NOMO-1 treated with dmso at 0.1 percent for 144 hours (cell line): ENCODE measurements at regions not wholly inside any gene's neighbourhood (a gene's known extent, or its start where the extent isn't known, plus 50 kb on each side); places are given as distances from the start of the nearest gene placed in this dataset.
"Not testable (repeated sequence)": the region's sequence is repeated elsewhere in the genome, so short reads cannot be mapped to it uniquely, and the experiment has no call there.

Experiments used
- DNase-seq: peaks from one replicate; lab custom pipeline; 2025; ENCODE audit not compliant: unreplicated experiment; lab: John Stamatoyannopoulos, UW

DNA sequence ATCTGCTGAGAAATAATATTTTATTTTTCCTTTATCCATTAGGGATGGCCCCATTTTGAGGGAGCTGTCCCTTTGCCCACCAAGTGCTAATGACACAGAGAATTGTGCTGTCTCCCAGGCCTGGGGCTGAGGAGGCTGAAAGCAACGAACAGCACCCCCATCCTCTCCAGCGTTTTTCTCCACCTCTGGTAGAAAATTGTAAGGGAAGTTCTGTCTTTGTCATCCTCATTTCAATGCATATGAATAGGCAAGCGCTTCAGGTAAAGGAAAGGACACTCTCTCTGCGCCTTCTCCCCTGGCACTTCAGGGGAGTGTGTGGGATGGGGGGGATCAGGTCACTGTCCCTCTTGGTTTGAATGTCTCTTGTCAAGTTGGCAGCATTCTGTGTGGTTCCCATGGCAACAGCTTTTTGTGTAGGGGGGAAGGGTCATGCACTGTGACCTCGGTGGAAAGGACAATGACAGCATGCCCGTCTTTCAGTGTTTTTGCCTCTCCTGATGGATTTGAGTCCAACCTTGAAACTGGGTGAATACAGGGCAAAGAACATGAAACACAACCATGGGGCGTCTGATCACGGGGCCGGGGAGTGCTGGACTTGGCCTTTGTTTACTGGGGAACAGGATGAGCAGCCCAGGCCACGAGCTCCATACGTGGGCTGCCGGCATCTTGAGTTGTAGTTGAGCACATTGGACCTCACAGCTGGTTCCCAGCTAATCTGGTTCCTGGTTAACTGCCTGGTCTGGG is 230.2 kb downstream of the VRK1 start:
- no peak for DNase-seq

DNA sequence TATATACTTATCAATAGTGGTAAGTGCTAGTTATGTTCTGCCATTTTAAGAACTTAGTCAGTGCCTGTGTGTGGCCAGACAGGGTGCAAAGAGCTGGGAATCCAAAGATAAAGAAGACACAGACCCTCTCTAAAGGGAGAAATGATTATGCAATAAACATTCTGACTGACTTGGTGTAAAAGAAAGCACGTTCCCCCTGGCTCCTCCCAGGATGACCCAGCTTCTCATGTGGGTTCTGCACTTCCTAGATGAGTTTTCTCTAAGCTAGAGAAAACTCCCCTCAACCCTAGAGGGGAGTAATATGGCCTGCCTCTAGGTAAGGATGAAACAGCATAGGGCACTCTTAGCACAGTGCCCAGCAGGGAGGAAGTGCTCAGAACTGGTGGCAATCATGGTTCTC is 231.2 kb downstream of the VRK1 start:
- no peak for DNase-seq

DNA sequence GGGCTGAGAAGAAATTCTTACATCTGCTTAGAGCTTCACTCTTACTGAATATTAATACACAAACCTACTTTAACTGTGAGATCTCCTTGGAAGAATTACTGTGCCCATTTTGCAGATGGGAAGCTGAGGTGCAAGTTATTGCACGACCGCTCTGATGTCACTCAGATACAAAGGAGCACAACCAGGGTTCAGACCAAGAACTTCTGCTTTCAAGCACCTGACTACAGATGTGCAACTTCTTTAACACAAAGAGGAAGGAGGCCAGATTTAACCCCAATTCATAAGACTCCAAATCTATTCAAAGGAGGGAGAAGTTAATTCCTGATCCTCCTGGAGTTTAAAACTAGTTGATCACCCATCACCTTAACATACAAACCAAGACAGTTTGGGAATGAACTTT is 232.6 kb downstream of the VRK1 start:
- DNase-seq: no peak

DNA sequence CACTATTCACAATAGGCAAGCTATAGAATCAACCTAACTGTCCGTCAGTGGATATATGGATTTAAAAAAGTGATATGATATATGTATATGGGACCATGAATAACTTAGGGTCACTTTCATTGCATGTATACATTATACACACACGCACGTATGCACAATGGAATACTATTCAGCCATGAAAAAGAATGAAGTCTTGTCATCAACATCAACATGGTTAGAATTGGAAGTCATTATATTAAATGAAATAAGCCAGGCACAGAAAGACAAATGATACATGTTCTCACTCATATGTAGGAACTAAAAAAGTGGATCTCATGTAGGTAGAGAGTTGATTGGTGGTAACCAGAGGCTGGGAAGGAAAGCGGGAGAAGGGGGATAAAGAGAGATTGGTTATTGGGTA is 234.3 kb downstream of the VRK1 start:
- no peak for DNase-seq

DNA sequence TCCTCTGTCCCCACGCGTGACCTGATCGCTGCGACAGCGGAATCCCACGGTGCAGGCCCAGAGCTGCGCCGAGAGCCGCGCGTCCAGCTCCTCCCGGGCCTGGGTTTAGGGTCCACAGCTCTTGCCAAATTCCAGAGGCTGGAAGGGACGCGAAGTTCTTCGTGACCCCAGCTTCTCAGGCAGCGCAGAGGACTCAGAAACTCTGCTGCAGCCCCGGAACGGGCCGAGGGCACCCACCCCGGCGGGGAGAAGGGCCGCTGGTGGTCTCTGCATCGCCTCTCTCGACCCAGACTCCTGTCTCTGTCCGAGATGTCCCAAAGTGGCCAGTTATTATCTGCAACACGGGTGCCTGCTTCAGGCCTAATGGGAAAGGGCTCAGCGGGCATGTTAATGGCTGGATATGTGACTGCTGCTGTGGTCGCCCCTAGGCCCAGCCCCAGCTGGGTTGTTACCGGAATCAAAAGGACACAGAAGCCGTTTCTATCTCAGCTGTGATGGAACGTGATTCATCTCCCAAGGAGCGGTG is 236.4 kb downstream of the VRK1 start:
- DNase-seq: no peak

DNA sequence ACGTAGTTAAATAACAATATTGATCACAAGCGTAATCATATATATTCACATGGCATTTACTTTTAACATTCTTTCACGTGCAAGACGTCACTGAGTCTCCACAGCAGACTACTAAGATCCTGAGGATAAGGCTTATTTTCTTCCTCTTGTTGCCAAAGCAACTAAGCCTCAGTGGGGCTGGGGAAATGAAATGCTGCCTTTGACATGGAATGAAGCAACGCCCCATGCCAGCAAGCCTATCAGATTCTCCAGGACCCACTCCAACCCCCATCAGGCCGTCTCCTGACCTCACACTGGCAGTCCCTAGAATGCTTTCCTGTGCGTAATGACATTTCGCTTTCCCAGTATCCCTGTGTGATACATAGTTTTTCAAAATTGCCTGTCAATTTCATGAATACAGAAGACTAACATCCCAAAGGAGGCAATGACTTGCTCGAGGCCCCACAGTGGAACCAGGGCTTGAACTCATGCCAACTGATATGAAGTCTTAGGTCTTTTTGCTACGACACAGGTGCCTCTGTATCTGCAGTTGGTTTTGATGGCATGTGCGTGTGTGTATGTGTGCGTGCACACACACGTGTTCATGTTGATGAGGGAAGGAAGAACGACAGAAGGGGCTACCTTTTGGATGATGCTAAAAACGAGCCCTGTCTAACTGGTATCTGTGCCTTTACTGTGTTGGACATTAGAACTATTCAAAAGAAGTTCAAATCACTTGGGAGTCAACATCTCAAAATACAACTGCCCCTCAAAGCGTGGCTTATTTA is 239.1 kb downstream of the VRK1 start:
- DNase-seq: no peak

DNA sequence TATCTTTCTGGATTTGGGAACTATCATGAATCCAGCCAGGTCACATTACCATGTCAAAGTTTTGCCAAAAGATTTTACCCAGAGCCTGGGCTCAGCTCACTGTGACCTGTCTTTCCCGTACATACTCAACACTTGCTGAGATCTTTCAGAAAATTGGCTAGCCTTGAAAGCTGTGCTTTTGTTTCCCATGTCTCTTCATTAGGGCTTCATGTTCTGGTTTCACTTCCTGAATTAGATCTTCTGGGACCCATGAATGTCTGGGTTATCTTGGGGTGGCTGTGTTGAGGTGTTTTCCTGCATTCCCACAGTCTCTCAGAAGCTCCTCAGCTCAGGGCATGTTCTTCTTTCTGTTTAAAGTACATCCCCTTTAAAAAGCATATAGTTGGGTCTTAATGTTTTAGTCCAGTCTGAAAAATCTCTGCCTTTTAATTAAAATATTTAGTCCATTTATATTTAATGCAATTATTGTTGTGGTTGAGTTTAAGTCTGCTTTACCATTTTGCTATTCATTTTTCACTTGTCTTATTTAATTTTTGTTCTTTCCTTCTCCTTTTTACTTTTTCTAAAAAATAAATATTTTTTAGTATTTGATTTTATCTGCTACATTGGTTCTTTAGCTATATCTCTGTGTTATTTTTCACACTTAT is 242.7 kb downstream of the VRK1 start:
- no peak for DNase-seq

DNA sequence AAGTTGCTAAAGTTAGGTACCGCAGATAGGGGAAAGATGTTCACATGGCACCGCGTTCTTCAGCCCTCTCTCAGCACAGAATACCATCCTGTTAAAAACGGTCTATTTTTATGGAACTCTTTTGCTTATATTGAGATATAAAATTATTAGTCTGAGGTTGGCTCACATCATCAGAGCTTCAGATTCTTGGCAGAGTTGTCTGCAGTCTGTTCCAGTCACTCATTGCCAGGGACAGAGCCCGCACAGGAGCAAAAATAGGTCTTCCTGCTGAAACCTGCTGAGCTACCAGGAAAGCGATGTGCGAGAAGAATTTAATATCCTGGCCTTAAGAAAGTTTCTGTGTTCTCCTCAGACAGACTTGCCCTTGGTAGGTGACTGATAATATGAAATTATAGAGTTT is 249.8 kb downstream of the VRK1 start:
- no peak for DNase-seq

DNA sequence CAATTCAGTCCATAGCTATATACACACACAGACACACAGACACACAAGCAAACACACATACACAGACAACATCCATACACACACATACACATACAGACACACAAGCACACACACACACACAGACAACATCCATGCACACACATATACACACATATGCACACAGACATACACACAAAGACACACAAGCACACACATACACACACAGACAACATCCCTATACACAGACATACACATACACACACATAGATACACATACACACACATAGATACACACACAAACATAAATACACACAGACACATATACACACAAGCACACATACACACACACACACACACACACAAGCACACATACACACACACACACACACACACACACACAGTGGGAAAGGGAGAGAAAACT is 254.8 kb downstream of the VRK1 start:
- DNase-seq: no peak

DNA sequence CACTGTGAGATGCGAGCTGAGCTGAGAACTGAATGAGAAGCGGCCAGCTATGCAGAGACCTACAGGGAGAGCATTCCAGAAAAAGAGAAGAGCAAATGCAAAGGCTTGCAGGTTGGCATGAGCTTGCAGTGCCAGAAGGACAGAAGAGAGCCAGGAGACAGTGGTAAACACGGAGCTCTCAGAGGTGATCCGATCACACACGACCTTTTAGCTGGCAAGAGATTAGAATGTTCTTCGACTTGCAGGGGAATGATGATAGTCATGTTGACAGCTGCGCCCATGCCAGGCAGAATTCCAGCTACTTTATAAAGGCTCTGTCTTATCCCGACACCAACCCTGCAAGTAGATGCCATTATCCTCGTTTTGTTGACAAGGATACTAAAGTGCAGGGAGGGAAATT is 256.8 kb downstream of the VRK1 start:
- no peak for DNase-seq

DNA sequence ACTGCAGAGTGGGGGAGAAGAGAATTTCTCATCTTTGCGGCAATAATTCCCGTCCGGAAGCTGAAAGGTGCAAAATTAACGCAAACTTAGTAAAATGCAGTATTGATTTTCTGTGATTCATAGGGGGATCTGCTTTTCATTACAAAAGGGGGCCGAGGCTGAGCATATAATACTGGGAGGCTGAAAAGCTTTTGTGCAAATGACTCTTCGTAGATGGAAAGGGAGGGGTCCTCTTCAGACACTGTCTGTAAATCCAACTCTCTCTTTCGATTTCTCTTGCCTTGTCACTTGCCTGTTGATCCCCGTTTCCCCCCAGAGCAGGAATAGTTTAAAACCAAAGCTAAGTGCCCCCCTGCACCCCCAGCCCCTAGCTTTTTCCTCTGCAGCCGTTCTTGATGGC is 258.2 kb downstream of the VRK1 start:
- no peak for DNase-seq

DNA sequence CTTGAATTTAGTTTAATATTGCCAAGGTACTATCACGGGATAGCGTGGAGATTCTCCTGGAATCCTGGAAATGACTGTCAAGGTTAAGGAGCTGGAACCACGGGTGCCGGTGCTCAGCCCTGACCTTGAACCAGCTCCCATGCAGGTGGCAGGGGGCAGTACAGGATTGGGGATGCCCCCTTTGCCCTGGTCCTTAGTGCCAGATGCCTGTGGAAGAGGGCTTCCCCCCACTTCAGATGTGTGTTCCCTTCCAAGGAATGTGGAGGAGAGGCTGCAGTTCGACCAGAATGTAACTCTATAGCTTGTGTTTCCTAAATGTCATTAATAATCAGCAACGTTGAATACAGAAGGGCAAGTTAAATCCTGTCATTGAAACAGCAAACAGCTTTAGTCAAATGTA is 258.9 kb downstream of the VRK1 start:
- DNase-seq: no peak

DNA sequence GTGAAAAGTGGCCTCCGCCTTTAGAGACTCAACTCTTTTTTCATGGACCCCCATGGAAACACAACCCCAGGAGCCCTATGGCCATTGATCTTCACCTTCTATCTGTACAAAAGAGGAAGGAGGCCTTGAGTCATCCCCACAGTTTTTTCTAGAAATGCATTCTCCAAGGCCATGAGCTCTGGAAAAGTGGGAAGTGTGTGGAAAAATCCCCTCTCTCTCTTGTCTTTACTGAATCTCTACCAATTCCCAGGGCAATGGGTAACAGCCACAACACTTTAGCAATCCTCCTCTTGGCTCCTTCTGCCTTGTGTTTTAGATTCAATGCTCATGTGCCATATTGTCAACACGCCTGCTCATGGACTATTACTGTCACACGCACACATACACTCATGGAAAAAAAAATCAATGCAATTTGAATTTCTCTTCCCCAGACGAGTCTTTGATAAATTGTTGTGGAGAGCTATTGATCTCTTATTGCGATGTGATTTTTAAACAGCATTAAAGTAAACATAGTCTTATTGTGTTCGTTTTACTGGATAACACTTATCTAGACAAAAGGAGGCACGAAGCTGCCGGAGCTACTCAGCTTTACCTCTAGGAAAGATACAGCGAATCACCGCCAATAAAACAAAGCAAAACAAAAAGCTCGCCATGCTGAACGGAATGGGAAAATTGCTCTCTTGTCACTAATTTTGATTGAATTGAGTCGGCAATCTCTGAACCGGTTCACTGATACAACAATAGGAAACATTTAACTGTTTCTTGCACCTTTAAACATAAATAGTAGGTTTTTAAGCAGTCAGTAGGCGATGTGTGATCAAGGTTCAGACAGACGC is 260.3 kb downstream of the VRK1 start:
- DNase-seq: no peak

DNA sequence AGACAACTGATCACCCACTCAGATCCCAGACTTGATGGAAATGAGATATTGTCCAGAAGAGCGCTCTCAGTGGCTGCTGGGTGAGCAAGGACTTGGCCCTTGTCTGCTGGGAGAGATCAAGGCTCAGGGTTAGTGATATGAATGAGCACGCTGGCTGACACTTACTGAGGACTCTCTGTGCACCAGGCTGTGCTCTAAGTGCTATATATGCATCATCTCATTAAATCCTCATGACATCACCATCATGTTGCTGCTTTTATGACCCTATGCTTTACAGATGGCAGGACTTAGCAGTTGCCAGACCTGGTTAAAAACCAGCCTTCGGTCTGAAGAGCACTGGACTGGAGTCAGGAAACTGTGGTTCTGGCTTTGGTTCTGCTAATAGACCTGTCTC is 260.9 kb downstream of the VRK1 start:
- no peak for DNase-seq

DNA sequence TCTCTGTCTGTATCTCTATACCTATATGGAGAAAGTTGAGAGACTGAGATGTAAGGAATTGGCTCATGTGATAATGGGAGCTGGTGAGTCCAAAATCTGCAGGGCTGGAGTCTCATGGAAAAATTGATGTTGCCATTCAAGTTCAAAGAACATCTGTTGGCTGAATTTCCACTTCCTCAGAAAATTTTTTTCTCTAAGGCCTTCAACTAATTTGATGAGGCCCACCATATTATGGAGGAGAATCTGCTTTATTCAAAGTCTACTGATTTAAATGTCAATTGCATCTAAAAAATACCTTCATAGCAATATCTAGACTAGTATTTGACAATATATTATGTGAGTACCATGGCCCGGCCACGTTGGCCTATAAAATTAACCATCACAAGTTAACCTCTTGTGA is 261.4 kb downstream of the VRK1 start:
- DNase-seq: no peak

DNA sequence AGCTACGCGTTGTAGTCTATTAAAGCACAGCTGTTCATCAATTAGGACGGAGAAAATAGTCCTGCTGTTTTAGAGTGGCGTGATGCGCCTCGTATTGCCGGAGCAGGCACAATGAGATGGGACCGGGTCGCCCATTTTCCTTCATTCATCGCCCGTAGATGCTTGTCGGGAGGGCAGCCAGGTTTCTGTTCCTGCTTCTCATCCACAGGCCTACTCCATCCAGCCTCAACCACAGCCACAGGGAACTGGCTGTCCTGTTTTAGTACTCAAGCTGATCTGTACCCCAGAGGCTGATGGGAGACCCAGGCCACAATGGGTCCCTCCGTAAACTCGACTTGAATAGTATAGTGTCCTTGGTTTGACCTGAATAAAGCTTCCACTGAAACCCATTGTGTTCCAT is 264.0 kb downstream of the VRK1 start:
- no peak for DNase-seq

DNA sequence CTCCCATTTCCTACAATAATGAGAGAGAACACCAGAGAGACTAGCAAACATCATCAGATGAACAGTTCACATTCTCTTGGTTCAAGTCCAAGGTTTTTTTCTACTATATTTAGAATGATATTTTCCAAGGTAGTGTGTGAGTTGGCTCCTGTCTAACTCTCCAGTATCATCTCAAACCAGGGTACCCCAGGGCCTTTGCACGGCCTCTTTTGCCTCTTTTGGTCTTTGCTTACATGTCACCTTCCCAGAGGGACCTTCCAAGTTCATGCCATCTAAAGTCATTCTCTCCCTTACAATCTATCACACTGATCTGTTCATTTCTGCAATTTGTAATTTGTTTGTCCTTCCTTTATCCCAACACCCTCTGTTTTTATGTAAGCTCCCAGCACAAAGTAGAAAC is 264.5 kb downstream of the VRK1 start:
- no peak for DNase-seq

DNA sequence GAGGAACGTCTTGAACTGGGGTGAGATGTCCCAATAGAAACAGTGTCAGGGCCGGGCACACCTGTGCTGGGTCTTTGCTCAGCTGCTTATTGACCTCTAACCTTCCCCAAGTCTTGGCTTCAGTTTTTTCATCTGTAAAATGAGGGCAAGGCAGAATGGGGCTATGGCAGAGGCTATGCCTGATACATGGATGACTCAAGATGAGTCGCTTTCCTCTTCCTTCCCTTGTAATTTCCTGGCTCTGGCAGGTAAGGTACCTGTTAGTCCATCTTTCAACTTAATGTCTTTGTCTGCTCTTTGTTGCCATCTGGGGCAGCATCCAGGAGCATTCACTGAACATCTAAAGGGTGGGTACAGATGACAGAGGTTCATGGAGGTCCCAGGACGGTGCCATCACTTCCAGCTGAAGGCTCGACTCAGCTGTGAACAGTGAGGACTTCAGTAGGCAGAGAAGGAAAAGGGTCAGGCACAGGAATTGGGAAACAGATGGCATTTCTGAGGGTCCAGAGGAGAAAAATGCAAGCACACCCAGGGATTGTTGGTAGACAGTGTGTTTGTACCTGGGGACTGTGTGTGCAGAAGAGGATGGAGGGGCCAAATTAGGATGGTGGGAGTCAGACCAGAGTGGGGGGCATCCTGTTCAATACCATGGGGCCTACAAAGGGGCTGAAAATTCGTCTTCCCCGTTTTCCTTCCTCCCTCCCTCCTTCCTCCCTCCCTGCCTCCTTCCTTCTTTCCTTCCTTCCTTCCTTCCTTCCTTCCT is 268.3 kb downstream of the VRK1 start:
- no peak for DNase-seq

DNA sequence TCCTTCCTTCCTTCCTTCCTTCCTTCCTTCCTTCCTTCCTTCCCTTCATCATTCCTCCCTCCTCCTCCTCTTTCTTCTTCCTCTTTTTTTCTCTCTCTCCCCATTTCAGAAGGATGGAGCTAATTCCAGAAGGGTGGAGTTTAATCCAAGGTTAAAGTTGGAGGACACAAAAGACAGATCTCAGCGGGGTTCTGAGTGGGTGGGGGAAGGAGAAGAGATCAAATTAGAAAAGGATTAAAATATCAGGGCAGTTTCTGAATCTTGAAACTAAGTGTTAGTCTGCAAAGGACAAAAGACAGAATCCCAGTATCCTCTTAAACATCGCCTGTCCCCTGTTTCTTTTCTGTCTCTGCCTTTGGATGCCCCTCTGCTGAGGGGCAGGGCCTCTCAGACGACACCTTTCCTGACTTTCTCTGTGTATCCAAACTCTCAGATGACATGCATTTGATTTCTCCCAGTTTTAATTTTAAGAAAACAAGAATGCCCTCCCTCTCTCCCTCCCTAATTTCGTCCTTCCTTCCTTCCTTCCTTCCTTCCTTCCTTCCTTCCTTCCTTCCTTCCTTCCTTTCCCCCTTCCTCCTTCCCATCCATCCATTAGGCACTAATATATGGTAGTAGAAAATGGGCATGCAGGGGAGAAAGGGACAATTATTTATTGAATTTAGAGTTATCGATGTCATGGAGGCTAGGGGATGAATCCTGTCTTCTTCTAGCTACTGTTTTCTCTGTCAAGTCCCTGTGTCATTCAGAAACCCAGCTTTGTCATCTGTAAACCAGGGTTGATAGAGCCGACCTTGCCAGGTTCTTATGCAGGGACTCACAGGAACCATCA is 269.1 kb downstream of the VRK1 start:
- no peak for DNase-seq

DNA sequence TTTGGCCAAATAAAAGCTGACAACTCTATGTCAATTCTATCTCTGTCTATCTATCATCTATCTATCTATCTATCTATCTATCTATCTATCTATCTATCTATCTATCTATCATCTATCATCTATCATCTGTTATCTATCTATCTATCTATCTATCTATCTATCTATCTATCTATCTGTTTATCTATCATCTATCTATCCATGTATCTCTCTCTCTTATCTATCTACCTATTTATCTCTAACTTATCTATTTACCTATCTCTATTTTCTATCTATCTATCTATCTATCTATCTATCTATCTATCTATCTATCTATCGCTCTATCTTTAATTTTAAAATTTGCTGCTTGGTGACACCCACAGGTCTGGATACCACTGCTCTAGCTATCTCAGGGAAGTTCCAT is 271.1 kb downstream of the VRK1 start:
- DNase-seq: not testable (repeated sequence)
